ENCODE measurements at regions not wholly inside any gene's neighbourhood (a gene's known extent, or its start where the extent isn't known, plus 50 kb on each side); places are given as distances from the start of the nearest gene placed in this dataset.

DNA sequence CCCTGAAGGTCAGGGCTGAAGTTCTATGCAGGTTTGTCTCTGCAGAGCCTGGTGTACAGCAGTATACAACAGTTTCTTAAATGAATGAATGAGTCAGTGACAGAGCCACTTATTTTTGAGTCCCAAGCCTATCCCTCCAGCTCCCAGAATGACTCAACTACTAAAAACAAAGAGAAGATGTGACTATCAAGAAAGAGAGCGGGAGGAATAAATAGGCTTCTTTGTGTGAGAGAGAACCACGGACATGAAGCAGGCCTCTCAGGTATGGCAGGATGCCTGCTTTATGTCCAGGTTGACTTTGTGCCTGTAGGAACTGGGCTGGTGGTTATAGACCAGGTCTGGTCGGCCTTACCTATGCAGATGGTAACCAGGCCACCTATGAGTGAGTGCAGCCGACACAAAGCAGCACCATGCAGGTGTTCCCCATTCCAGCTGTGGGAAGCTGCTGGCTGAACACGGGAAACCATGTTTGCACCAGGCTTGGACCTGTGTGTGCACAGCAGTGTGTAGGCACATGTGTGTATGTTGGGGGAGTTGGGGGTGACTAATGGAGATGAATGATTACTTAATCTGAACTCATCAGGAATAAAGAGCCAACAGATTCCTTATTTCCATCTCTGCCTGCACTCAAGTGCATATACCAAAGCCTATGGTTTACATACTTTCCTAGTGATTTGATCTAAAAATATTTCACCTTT lies 171.0 kb downstream of the OSR1 start:
- Histone ChIP-seq H3K9ac (ENCODE audit: low read depth, low read length) (no peak overlapping the region), H3K9me1 (ENCODE audit: insufficient read depth, low read length) (peaks cover 9% of the 10 kb centered on the region), H2AK5ac (ENCODE audit: low read depth, low read length) (peak overlapping the region; percentile 65), H2BK15ac (ENCODE audit: low read depth, low read length) (peak overlapping the region; percentile 78), H3K4me2 (ENCODE audit: low read depth, low read length) (no peak overlapping the region), H3K9me3 (ENCODE audit: control insufficient read depth, insufficient read depth, low read length) (no peaks in the 10 kb centered on the region), H3K79me1 (ENCODE audit: low read depth in 1 of 2, low read length in 2 of 2) (no peaks in the 10 kb centered on the region), H4K91ac (ENCODE audit: insufficient read depth, low read depth, low read length) (peak overlapping the region; percentile 47; the same call in 1 of the 2 replicates), H4K8ac (ENCODE audit: low read depth in 2 of 2, low read length in 2 of 2) (peak overlapping the region; percentile 26 to 75; a peak in 2 of 4 replicates), H2BK5ac (ENCODE audit: low read depth, low read length, poor library complexity, severe bottlenecking) (peak overlapping the region; percentile 59), H3K23ac (ENCODE audit: low read depth, low read length) (peak overlapping the region; percentile 49), H3K27me3 (ENCODE audit: control insufficient read depth, insufficient read depth, low read length) (no peaks in the 10 kb centered on the region), H2AFZ (replicated peaks; ENCODE audit: low read length, poor library complexity) (peak overlapping the region; percentile 52), H3K4me3 (ENCODE audit: insufficient read depth, low read depth, low read length) (no peak overlapping the region), H3K56ac (ENCODE audit: extremely low read depth, insufficient read depth, low read length) (no peak overlapping the region), H3K18ac (ENCODE audit: low read depth, low read length) (peak overlapping the region; percentile 40; the same call in 1 of the 2 replicates), H3K4ac (ENCODE audit: low read depth, low read length) (peak overlapping the region; percentile 71), H2BK20ac (ENCODE audit: low read depth, low read length) (peak overlapping the region; percentile 58), H3K36me3 (ENCODE audit: control insufficient read depth, insufficient read depth, low read length) (no peaks in the 10 kb centered on the region), H3K27ac (ENCODE audit: insufficient read depth, low read length) (peak overlapping the region; percentile 23), H3K4me1 (ENCODE audit: control insufficient read depth, insufficient read depth, low read length) (peaks cover 7% of the 10 kb centered on the region), H4K5ac (ENCODE audit: low read depth, low read length) (no peak overlapping the region), H2BK120ac (ENCODE audit: low read depth, low read length) (peak overlapping the region; percentile 64), H2AK9ac (replicated peaks; ENCODE audit: low read depth, low read length, poor library complexity) (peak overlapping the region; percentile 86), H4K20me1 (ENCODE audit: insufficient read depth, low read length) (no peaks in the 10 kb centered on the region), H3K14ac (replicated peaks; ENCODE audit: low read depth, low read length) (peak overlapping the region; percentile 31; the same call in 1 of the 2 replicates)
- ChIA-PET POLR2A (ENCODE audit: unreplicated experiment) (no interaction called here), CTCF (no interaction called here)
- BruUV-seq (replicated peaks) = no TSS peak
- intact Hi-C loops (cut with micrococcal nuclease) = no loop called here
- TF ChIP-seq FOS (IDR thresholded peaks at IDR 0.05; ENCODE audit: low read depth, low read length) (0 out of 2 replicates have a peak, but pooled peaks have one; percentile 23), RAD21 (IDR thresholded peaks at IDR 0.05; ENCODE audit: low read length) (no peak)
- DNase-seq (peak; percentile 85), ATAC-seq (ENCODE audit: low read depth) (peak; percentile 80)
- 100% methylated on average over 1 of the region's 5 CpGs; no CpG with 5 or more reads in 1 of the 2 experiments for WGBS, 2 experiments (ENCODE audit: extremely low coverage in 2 of 2, insufficient read length in 1 of 2)
- in situ Hi-C loops (cut with MboI; ENCODE audit: low sequenced_read_pairs) = no loop called here
- dilution Hi-C loops (cut with HindIII; ENCODE audit: low sequenced_read_pairs, unreplicated experiment) = no loop called here

Data from IMR-90 (cell line).